Esophagus muscularis mucosa (tissue), 4 donors: ENCODE measurements at regions not wholly inside any gene's neighbourhood (a gene's known extent, or its start where the extent isn't known, plus 50 kb on each side); places are given as distances from the start of the nearest gene placed in this dataset.

Source experiments
- DNase-seq: peaks from one replicate; pipeline ENCODE4 v3.0.0-alpha.2; 2017; ENCODE audit errors: extremely low spot score
- H3K27ac ChIP-seq, 4 donors: fragments of 200-600 bp; sonication (generic); replicated peaks in 1 of 4; 1 replicate in 3 of 4; 2 replicates in 1 of 4; pipeline ENCODE4 v1.5.1; 2016 to 2019; ENCODE audit warnings: mild to moderate bottlenecking in 1 of 4
- H3K27me3 ChIP-seq, 4 donors: fragments of 200-600 bp; sonication (generic); one replicate each; pipeline versions ENCODE4 v1.5.1 to v1.6.0; 2016 to 2019
- H3K36me3 ChIP-seq, 4 donors: fragments of 200-600 bp; sonication (generic); one replicate each; pipeline ENCODE4 v1.5.1; 2016 to 2019
- H3K4me1 ChIP-seq, 4 donors: fragments of 200-600 bp; sonication (generic); one replicate each; pipeline ENCODE4 v1.5.1; 2016 to 2019
- H3K4me3 ChIP-seq, 4 donors: fragments of 200-600 bp; sonication (generic); 1 replicate in 2 of 4; 2 replicates in 2 of 4; pipeline ENCODE4 v1.5.1; 2016 to 2019; ENCODE audit warnings: mild to moderate bottlenecking in 4 of 4, moderate library complexity in 1 of 4
- H3K9me3 ChIP-seq, 4 donors: fragments of 200-600 bp; sonication (generic); 1 replicate in 3 of 4; 2 replicates in 1 of 4; pipeline ENCODE4 v1.5.1; 2016 to 2019
- CTCF ChIP-seq, 3 experiments: fragments of 200-600 bp in 2 of 3; fragments of 450-650 bp in 1 of 3; sonication (generic) in 2 of 3; IDR thresholded peaks; one replicate each; pipeline ENCODE4 v1.5.1; 2017 to 2019; ENCODE audit warnings: antibody characterized with exemption in 3 of 3, mild to moderate bottlenecking in 2 of 3, moderate library complexity in 1 of 3
- EP300 ChIP-seq: sonication (generic); formaldehyde crosslinking; IDR thresholded peaks from one replicate; pipeline ENCODE4 v1.6.1; 2017; ENCODE audit warnings: antibody characterized with exemption
- POLR2A ChIP-seq: fragments of 450-650 bp; IDR thresholded peaks from one replicate; pipeline ENCODE4 v1.6.1; 2017; ENCODE audit warnings: antibody characterized with exemption, moderate library complexity, mild to moderate bottlenecking, low read depth
- POLR2AphosphoS5 ChIP-seq, 2 donors: sonication (generic); formaldehyde crosslinking; IDR thresholded peaks; one replicate each; pipeline ENCODE4 v1.6.1; 2017; ENCODE audit warnings: antibody characterized with exemption in 2 of 2
- WGBS: methylation state at CpG from one replicate; pipeline ENCODE4 v1.1.5; 2018; 5-methylcytosine and 5-hydroxymethylcytosine counted together
- intact Hi-C: fragments of 100-400 bp; cut with DNase I; formaldehyde crosslinking; loops from one replicate; pipeline ENCODE4 v1.15.1; 2023

GRCh38 chr20:24871480-24872213, 77.4 kb upstream of the CST7 start:
- Histone ChIP-seq H3K36me3 (no peaks in the 10 kb centered on the region), H3K4me3 (no peak overlapping the region), H3K9me3 (no peaks in the 10 kb centered on the region), H3K27me3 (peaks cover 0 to 23% (median 0%) of the 10 kb centered on the region in 4 donors), H3K27ac (no peak overlapping the region), H3K4me1 (no peaks in the 10 kb centered on the region)
- peak; percentile 90 for DNase-seq
- 67% methylated on average over 13 of the region's 13 CpGs for WGBS
- TF ChIP-seq CTCF (IDR thresholded peaks at IDR 0.05) = no peak
- no peak for TF ChIP-seq POLR2AphosphoS5 (IDR thresholded peaks at IDR 0.05)
- no peak for TF ChIP-seq EP300
- intact Hi-C loops = no loop called here

- 61% methylated on average over 8 of the region's 12 CpGs for WGBS
- Histone ChIP-seq H3K27ac (no peak overlapping the region), H3K4me3 (no peak overlapping the region), H3K9me3 (no peaks in the 10 kb centered on the region), H3K4me1 (no peaks in the 10 kb centered on the region), H3K36me3 (no peaks in the 10 kb centered on the region), H3K27me3 (peaks cover 0 to 23% (median 0%) of the 10 kb centered on the region in 4 donors)
- TF ChIP-seq EP300 (no peak), CTCF (IDR thresholded peaks at IDR 0.05) (no peak), POLR2A (no peak), POLR2AphosphoS5 (IDR thresholded peaks at IDR 0.05) (no peak)
- peak; percentile 83 for DNase-seq
- intact Hi-C loops = no loop called here
Observed at GRCh38 chr20:24872291-24873024, 76.6 kb upstream of the CST7 start.

- H3K4me1 ChIP-seq = no peaks in the 10 kb centered on the region
- no peak for TF ChIP-seq CTCF (IDR thresholded peaks at IDR 0.05)
- TF ChIP-seq POLR2A = no peak
- no peak for TF ChIP-seq EP300
- TF ChIP-seq POLR2AphosphoS5 (IDR thresholded peaks at IDR 0.05) = no peak
Observed at GRCh38 chr20:24873025-24873620, 75.9 kb upstream of the CST7 start.

GRCh38 chr20:24875078-24875477, 74.0 kb upstream of the CST7 start:
- Histone ChIP-seq H3K27ac (no peak overlapping the region), H3K9me3 (no peaks in the 10 kb centered on the region), H3K4me3 (no peak overlapping the region), H3K36me3 (no peaks in the 10 kb centered on the region), H3K4me1 (no peaks in the 10 kb centered on the region), H3K27me3 (peaks cover 0 to 23% (median 0%) of the 10 kb centered on the region in 4 donors)
- TF ChIP-seq POLR2A (no peak), POLR2AphosphoS5 (IDR thresholded peaks at IDR 0.05) (no peak), EP300 (no peak), CTCF (IDR thresholded peaks at IDR 0.05) (no peak)
- intact Hi-C loops = no loop called here
- no peak for DNase-seq
- whole genome bisulfite sequencing = 83% methylated on average over 7 of the region's 7 CpGs

More at GRCh38 chr20:24873025-24873620, 75.9 kb upstream of the CST7 start:
- H3K36me3 ChIP-seq = no peaks in the 10 kb centered on the region
- H3K27me3 ChIP-seq = peaks cover 0 to 23% (median 0%) of the 10 kb centered on the region in 4 donors
- H3K27ac ChIP-seq = no peak overlapping the region
- no peak overlapping the region for H3K4me3 ChIP-seq
- DNase-seq = no peak
- intact Hi-C loops = no loop called here
- no peaks in the 10 kb centered on the region for H3K9me3 ChIP-seq
- WGBS = 63% methylated on average over 19 of the region's 26 CpGs
